K562 (cell line): ENCODE measurements at regions not wholly inside any gene's neighbourhood (a gene's known extent, or its start where the extent isn't known, plus 50 kb on each side); places are given as distances from the start of the nearest gene placed in this dataset.

Source experiments
- ATAC-seq: fragments of 200-7000 bp; cut with Tn5 transposase; 3 replicates; pipeline ENCODE4 v1.9.1; 2020; ENCODE audit warnings: moderate library complexity
- BruUV-seq: library from RNA; stranded (reverse); fragments of 400-500 nt; replicated peaks from 2 replicates; lab custom pipeline; 2021; lab: Mats Ljungman, UMichigan
- CTCF ChIA-PET: fragments of 300-600 bp; formaldehyde crosslinking; extraction: SDS; loops from one replicate; lab custom pipeline; 2021; ENCODE audit warnings: low intra/inter-chr PET ratio; lab: Yijun Ruan, JAX
- POLR2A ChIA-PET: fragments of 300-600, 350-650 bp; sonication (Branson Sonifier 250); formaldehyde crosslinking; extraction: SDS; loops from one replicate; lab custom pipeline; 2021; ENCODE audit warnings: antibody characterized with exemption, inconsistent platforms; lab: Yijun Ruan, JAX
- DNase-seq, 4 experiments: peaks; one replicate each; pipeline versions ENCODE4 v3.0.0 to v3.0.0-alpha.2; 2011 to 2018; ENCODE audit warnings: low spot score in 3 of 4, mixed read lengths in 3 of 4; ENCODE audit errors: extremely low read depth in 1 of 4
- FAIRE-seq: peaks from 2 replicates; lab custom pipeline; 2011; peaks lifted over from hg19 to GRCh38; lab: Jason Lieb, UNC
- H2AFZ ChIP-seq: 2 replicates; pipeline ENCODE4 v1.6.0; 2011; ENCODE audit warnings: low read depth, low read length, control low read depth, inconsistent platforms
- H3K27ac ChIP-seq: fragments of 200-600 bp; 3 replicates; pipeline ENCODE4 v1.8.0; 2011; ENCODE audit warnings: low read depth, mild to moderate bottlenecking, control low read depth, inconsistent platforms, low read length, moderate library complexity, mixed read lengths; ENCODE audit errors: extremely low read depth
- H3K27me3 ChIP-seq, 2 experiments: fragments of 300-600 bp in 1 of 2; 2 replicates in 1 of 2; 3 replicates in 1 of 2; pipeline versions ENCODE4 v1.6.0 to v1.8.0; 2011; ENCODE audit warnings: inconsistent platforms in 2 of 2, low read length in 2 of 2, mild to moderate bottlenecking in 1 of 2, mixed read lengths in 1 of 2, moderate library complexity in 1 of 2; ENCODE audit not compliant: control insufficient read depth in 2 of 2, insufficient read depth in 2 of 2
- H3K36me3 ChIP-seq: fragments of 300-600 bp; 3 replicates; pipeline ENCODE4 v1.8.0; 2011; ENCODE audit warnings: mild to moderate bottlenecking, low read length, inconsistent platforms; ENCODE audit not compliant: control insufficient read depth, insufficient read depth
- H3K4me1 ChIP-seq, 2 experiments: fragments of 200-600 bp in 1 of 2; replicated peaks in 1 of 2; 2 replicates in 1 of 2; 3 replicates in 1 of 2; pipeline versions ENCODE4 v1.5.1 to v1.8.0; 2011; ENCODE audit warnings: inconsistent platforms in 2 of 2, low read length in 2 of 2, mild to moderate bottlenecking in 1 of 2, mixed read lengths in 1 of 2, moderate library complexity in 1 of 2; ENCODE audit not compliant: control insufficient read depth in 2 of 2, insufficient read depth in 2 of 2
- H3K4me2 ChIP-seq: 2 replicates; pipeline ENCODE4 v1.6.1; 2011; ENCODE audit warnings: low read length, control low read depth, inconsistent platforms, mixed read lengths; ENCODE audit not compliant: insufficient read depth
- H3K4me3 ChIP-seq: fragments of 200-600 bp; sonication (generic), shearing (Covaris generic); 2 replicates; pipeline ENCODE4 v1.5.1; 2016; ENCODE audit warnings: control low read depth, inconsistent platforms
- H3K79me2 ChIP-seq: fragments of 200-600 bp; 3 replicates; pipeline ENCODE4 v1.8.0; 2011; ENCODE audit warnings: low read length, inconsistent platforms; ENCODE audit not compliant: control insufficient read depth, insufficient read depth
- H3K9ac ChIP-seq, 2 experiments: 2 replicates each; pipeline versions ENCODE4 v1.6.0 to v1.6.1; 2011; ENCODE audit warnings: low read depth in 2 of 2, low read length in 2 of 2, control low read depth in 1 of 2, inconsistent platforms in 1 of 2, mild to moderate bottlenecking in 1 of 2, mixed read lengths in 1 of 2; ENCODE audit not compliant: insufficient read depth in 1 of 2
- H3K9me1 ChIP-seq: one replicate; pipeline ENCODE4 v1.6.0; 2011; ENCODE audit warnings: inconsistent platforms, mild to moderate bottlenecking, low read length, moderate library complexity; ENCODE audit not compliant: control insufficient read depth, insufficient read depth
- H3K9me3 ChIP-seq: replicated peaks from 2 replicates; pipeline ENCODE4 v1.5.1; 2011; ENCODE audit warnings: low read depth, low read length, inconsistent platforms; ENCODE audit not compliant: control insufficient read depth, insufficient read depth
- H4K20me1 ChIP-seq: replicated peaks from 2 replicates; pipeline ENCODE4 v1.6.1; 2011; ENCODE audit warnings: low read length, inconsistent platforms, mixed read lengths; ENCODE audit not compliant: control insufficient read depth, insufficient read depth
- CBFA2T3 ChIP-seq: fragments of 450-650 bp; IDR thresholded peaks from 2 replicates; pipeline ENCODE4 v1.6.1; 2017
- CUX1 ChIP-seq: fragments of 200-800 bp; sonication (Bioruptor generic); IDR thresholded peaks from 2 replicates; pipeline ENCODE4 v1.6.1; 2016; ENCODE audit warnings: missing genetic modification characterization, missing compliant biosample characterization
- FOXM1 ChIP-seq, 2 experiments: fragments of 450-650 bp in 1 of 2; sonication (generic) in 1 of 2; formaldehyde crosslinking in 1 of 2; IDR thresholded peaks; 2 replicates each; pipeline versions ENCODE4 v1.6.1 to v1.9.0; 2017 to 2022; ENCODE audit warnings: low read depth in 2 of 2, mild to moderate bottlenecking in 2 of 2, missing genetic modification reagents in 1 of 2, moderate library complexity in 1 of 2
- KDM5B ChIP-seq: fragments of 200-600 bp; sonication (generic); IDR thresholded peaks from 2 replicates; pipeline ENCODE4 v1.6.1; 2012; ENCODE audit warnings: low read depth, mild to moderate bottlenecking, moderate library complexity, low read length, control low read depth, inconsistent platforms; ENCODE audit not compliant: insufficient replicate concordance
- NFYB ChIP-seq: IDR thresholded peaks from 2 replicates; pipeline ENCODE4 v1.6.1; 2011; ENCODE audit warnings: mild to moderate bottlenecking, moderate library complexity; ENCODE audit not compliant: insufficient read length; ENCODE audit errors: extremely low read depth
- POLR3G ChIP-seq: IDR thresholded peaks from 2 replicates; pipeline ENCODE4 v1.6.1; 2011; ENCODE audit not compliant: insufficient read length, insufficient replicate concordance; ENCODE audit errors: extremely low read depth
- RUNX1 ChIP-seq: sonication (generic); IDR thresholded peaks from 2 replicates; pipeline ENCODE4 v1.6.1; 2016; ENCODE audit warnings: antibody characterized with exemption, low read depth
- SIRT6 ChIP-seq: IDR thresholded peaks from one replicate; pipeline ENCODE4 v1.6.1; 2012; ENCODE audit warnings: low read depth, mild to moderate bottlenecking, control low read depth, inconsistent platforms, low read length, moderate library complexity
- ZNF785 ChIP-seq: fragments of 250-450 bp; sonication (Bioruptor Pico); IDR thresholded peaks from 2 replicates; pipeline ENCODE4 v1.4.0; 2020; ENCODE audit warnings: mild to moderate bottlenecking
- WGBS: fragments of 100-300 bp; shearing (Covaris generic); methylation state at CpG from one replicate; pipeline ENCODE4 v1.1.6; 2016; ENCODE audit warnings: low coverage, mixed read lengths; ENCODE audit not compliant: insufficient coverage; ENCODE audit errors: missing lambda C conversion rate; 5-methylcytosine and 5-hydroxymethylcytosine counted together
- in situ Hi-C: fragments of 300-500 bp; cut with MboI; formaldehyde crosslinking; loops from 4 replicates; pipeline ENCODE4 v1.15.0; 2018; ENCODE audit warnings: inconsistent platforms, mixed read lengths
- intact Hi-C: fragments of 100-400 bp; cut with micrococcal nuclease; formaldehyde crosslinking; loops from 2 replicates; pipeline ENCODE4 v1.14.2; 2022

GRCh38 chr13:99103536-99103935 lies 97.1 kb upstream of the UBAC2 start:
- no peaks in the 10 kb centered on the region for H3K36me3 ChIP-seq
- no peak overlapping the region for H3K4me2 ChIP-seq
- H3K27me3 ChIP-seq, result no peaks in the 10 kb centered on the region
- intact Hi-C loops (no loop called here), in situ Hi-C loops (no loop called here)
- DNase-seq, result no peak
- H3K9ac ChIP-seq, result no peak overlapping the region
- H3K4me1 ChIP-seq, result no peaks in the 10 kb centered on the region; a peak in 1 of 5 replicates
- H4K20me1 ChIP-seq, result no peaks in the 10 kb centered on the region
- ChIA-PET POLR2A (no interaction called here), CTCF (no interaction called here)
- TF ChIP-seq KDM5B, result no peak
- no peak overlapping the region for H3K4me3 ChIP-seq
- WGBS, result 70% methylated on average over 3 of the region's 7 CpGs
- no peaks in the 10 kb centered on the region for H3K9me1 ChIP-seq
- H3K27ac ChIP-seq, result no peak overlapping the region
- no peak for FAIRE-seq
- H3K9me3 ChIP-seq, result no peaks in the 10 kb centered on the region
- no peaks in the 10 kb centered on the region for H3K79me2 ChIP-seq
- H2AFZ ChIP-seq, result peak overlapping the region; percentile 35; the same call in 1 of the 2 replicates
- no peak for ATAC-seq
- BruUV-seq, result no TSS peak

GRCh38 chr13:99104396-99104795 lies 96.3 kb upstream of the UBAC2 start:
- H4K20me1 ChIP-seq, result no peaks in the 10 kb centered on the region
- DNase-seq, result peak in 1 of 4 experiments; percentile 32
- no peaks in the 10 kb centered on the region for H3K9me1 ChIP-seq
- peak; percentile 84 for ATAC-seq
- H3K9ac ChIP-seq, result no peak overlapping the region
- TF ChIP-seq CUX1 (CRISPR knock-in tag) (no peak), NFYB (peak; percentile 38), POLR3G (no peak), RUNX1 (no peak), CBFA2T3 (no peak), FOXM1 (IDR thresholded peaks at IDR 0.05; ENCODE audit: low read depth) (peak; percentile 38; the same call in 1 of the 2 replicates), FOXM1 (CRISPR knock-in tag; IDR thresholded peaks at IDR 0.05; ENCODE audit: low read depth) (no peak), ZNF785 (no peak), SIRT6 (no peak)
- ChIA-PET CTCF (no interaction called here), POLR2A (no interaction called here)
- H3K27ac ChIP-seq, result no peak overlapping the region
- H3K4me2 ChIP-seq, result no peak overlapping the region; the same call in 1 of the 2 replicates
- H3K27me3 ChIP-seq, result no peaks in the 10 kb centered on the region
- H3K9me3 ChIP-seq, result no peaks in the 10 kb centered on the region
- intact Hi-C loops, result no loop called here
- no peak overlapping the region for H3K4me3 ChIP-seq
- no peaks in the 10 kb centered on the region; a peak in 1 of 5 replicates for H3K4me1 ChIP-seq
- 36% methylated on average over 9 of the region's 9 CpGs for WGBS
- H2AFZ ChIP-seq, result peak overlapping the region; percentile 69
- in situ Hi-C loops, result no loop called here
- H3K79me2 ChIP-seq, result no peaks in the 10 kb centered on the region
- FAIRE-seq, result no peak
- BruUV-seq, result no TSS peak
- H3K36me3 ChIP-seq, result no peaks in the 10 kb centered on the region
